ENCODE measurements at regions not wholly inside any gene's neighbourhood (a gene's known extent, or its start where the extent isn't known, plus 50 kb on each side); places are given as distances from the start of the nearest gene placed in this dataset.

DNA sequence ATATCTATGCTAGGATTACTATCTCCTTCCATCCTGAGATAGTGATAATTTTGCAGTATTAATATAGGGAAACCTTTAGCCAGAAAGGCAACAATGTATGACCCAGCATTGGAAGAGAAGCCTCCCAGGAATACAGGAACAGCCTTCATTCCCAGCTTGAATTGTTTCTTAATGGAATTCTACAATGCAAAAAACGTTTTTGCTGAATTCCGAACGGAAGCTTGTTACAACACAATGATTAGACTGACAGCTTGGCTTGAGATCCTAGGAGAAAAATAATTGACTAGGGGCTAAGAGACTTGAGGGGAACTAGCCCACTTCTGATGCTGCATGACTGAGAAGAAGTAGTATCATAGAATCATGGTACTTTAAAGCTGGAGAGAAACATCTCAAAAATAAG, 140.2 kb downstream of the RSL24D1 start:
- ATAC-seq, result no peak
- H3K36me3 ChIP-seq (ENCODE audit: control insufficient read depth in 1 of 2, insufficient read depth in 2 of 2, low read length in 2 of 2), result no peaks in the 10 kb centered on the region
- CTCF ChIA-PET, result no interaction called here
- no peak overlapping the region for H3K27ac ChIP-seq (ENCODE audit: low read depth, low read length)
- H3K4me2 ChIP-seq (ENCODE audit: low read length), result no peak overlapping the region
- BruUV-seq (replicated peaks), result no TSS peak
- TF ChIP-seq, protein P1, sequence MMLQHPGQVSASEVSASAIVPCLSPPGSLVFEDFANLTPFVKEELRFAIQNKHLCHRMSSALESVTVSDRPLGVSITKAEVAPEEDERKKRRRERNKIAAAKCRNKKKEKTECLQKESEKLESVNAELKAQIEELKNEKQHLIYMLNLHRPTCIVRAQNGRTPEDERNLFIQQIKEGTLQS (IDR thresholded peaks at IDR 0.05), result no peak
- TF ChIP-seq POLR2AphosphoS5 (IDR thresholded peaks at IDR 0.05; ENCODE audit: low read depth, low read length), result no peak
- no peak for TF ChIP-seq ZFX (IDR thresholded peaks at IDR 0.05)
- no peak for TF ChIP-seq POLR2A (IDR thresholded peaks at IDR 0.05; ENCODE audit: borderline replicate concordance, extremely low read depth, insufficient read depth, insufficient read length)
- no peak for TF ChIP-seq ELF1 (IDR thresholded peaks at IDR 0.05; ENCODE audit: borderline replicate concordance, low read depth)
- no peak for TF ChIP-seq EZH2phosphoT487 (IDR thresholded peaks at IDR 0.05; ENCODE audit: borderline replicate concordance)
- H3K4me3 ChIP-seq (replicated peaks in 1 of 2; ENCODE audit: low read depth in 1 of 2, low read length in 2 of 2), result no peak overlapping the region
- intact Hi-C loops (cut with micrococcal nuclease), result no loop called here
- H2AFZ ChIP-seq (ENCODE audit: low read depth, low read length, poor library complexity, severe bottlenecking), result no peak overlapping the region
- no peaks in the 10 kb centered on the region for H3K9me3 ChIP-seq (ENCODE audit: control insufficient read depth in 1 of 2, insufficient read depth in 1 of 2, low read depth in 1 of 2, low read length in 2 of 2)
- H3K4me1 ChIP-seq (ENCODE audit: control insufficient read depth in 1 of 2, insufficient read depth in 2 of 2, low read length in 2 of 2), result no peaks in the 10 kb centered on the region
- POLR2A ChIA-PET, result no interaction called here
- no peaks in the 10 kb centered on the region for H3K9me2 ChIP-seq (ENCODE audit: insufficient read depth)
- H4K20me1 ChIP-seq (ENCODE audit: insufficient read depth), result no peaks in the 10 kb centered on the region
- RAD21 ChIA-PET (ENCODE audit: low non-redundant PET in 1 of 2, low total read pairs in 2 of 2, uncharacterized antibody in 2 of 2, unreplicated experiment in 2 of 2), result no interaction called here
- no peak for DNase-seq (ENCODE audit: low read depth, low spot score)
- H3K27me3 ChIP-seq (ENCODE audit: insufficient read depth, low read length), result no peaks in the 10 kb centered on the region; the same call in 1 of the 2 replicates
- no peak overlapping the region for H3K9ac ChIP-seq (ENCODE audit: low read length)
- no peaks in the 10 kb centered on the region for H3K79me2 ChIP-seq (ENCODE audit: insufficient read depth, low read length)

DNA sequence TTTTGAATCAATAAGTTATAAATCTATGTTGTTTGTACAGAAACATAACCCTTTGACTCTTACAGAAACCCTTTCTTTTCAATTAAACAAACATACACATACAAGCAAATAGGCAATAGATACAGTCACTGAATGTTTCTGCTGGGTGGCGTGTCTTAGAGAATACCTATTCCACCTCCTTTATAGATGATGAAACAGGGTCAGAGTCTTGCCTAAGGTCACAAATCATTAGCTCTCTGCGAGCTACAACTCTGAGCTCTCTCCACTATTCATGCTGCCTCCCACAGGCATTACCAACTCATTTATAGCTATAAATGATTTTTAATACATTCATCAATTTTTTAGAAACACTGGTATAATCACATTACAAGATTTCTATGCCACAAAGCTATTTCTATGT, 152.6 kb downstream of the RSL24D1 start:
- RAD21 ChIA-PET (ENCODE audit: low non-redundant PET in 1 of 2, low total read pairs in 2 of 2, uncharacterized antibody in 2 of 2, unreplicated experiment in 2 of 2), result no interaction called here
- H3K9me2 ChIP-seq (ENCODE audit: insufficient read depth), result no peaks in the 10 kb centered on the region
- no peak overlapping the region for H2AFZ ChIP-seq (ENCODE audit: low read depth, low read length, poor library complexity, severe bottlenecking)
- DNase-seq (ENCODE audit: low read depth, low spot score) (no peak), ATAC-seq (no peak)
- H4K20me1 ChIP-seq (ENCODE audit: insufficient read depth), result no peaks in the 10 kb centered on the region
- TF ChIP-seq EZH2phosphoT487 (IDR thresholded peaks at IDR 0.05; ENCODE audit: borderline replicate concordance) (no peak), POLR2AphosphoS5 (IDR thresholded peaks at IDR 0.05; ENCODE audit: low read depth, low read length) (no peak), JUND (IDR thresholded peaks at IDR 0.05) (no peak), RAD21 (IDR thresholded peaks at IDR 0.05; ENCODE audit: low read depth) (no peak)
- no peaks in the 10 kb centered on the region for H3K4me1 ChIP-seq (ENCODE audit: control insufficient read depth in 1 of 2, insufficient read depth in 2 of 2, low read length in 2 of 2)
- BruUV-seq (replicated peaks), result no TSS peak
- H3K27me3 ChIP-seq (ENCODE audit: insufficient read depth, low read length), result no peaks in the 10 kb centered on the region
- no peaks in the 10 kb centered on the region for H3K9me3 ChIP-seq (ENCODE audit: control insufficient read depth in 1 of 2, insufficient read depth in 1 of 2, low read depth in 1 of 2, low read length in 2 of 2)
- no peaks in the 10 kb centered on the region for H3K79me2 ChIP-seq (ENCODE audit: insufficient read depth, low read length)
- H3K9ac ChIP-seq (ENCODE audit: low read length), result no peak overlapping the region
- intact Hi-C loops (cut with micrococcal nuclease), result no loop called here
- no peak overlapping the region for H3K27ac ChIP-seq (ENCODE audit: low read depth, low read length)
- no peaks in the 10 kb centered on the region for H3K36me3 ChIP-seq (ENCODE audit: control insufficient read depth in 1 of 2, insufficient read depth in 2 of 2, low read length in 2 of 2)
- CTCF ChIA-PET, result no interaction called here
- POLR2A ChIA-PET, result no interaction called here
- no peak overlapping the region for H3K4me3 ChIP-seq (replicated peaks in 1 of 2; ENCODE audit: low read depth in 1 of 2, low read length in 2 of 2)
- H3K4me2 ChIP-seq (ENCODE audit: low read length), result no peak overlapping the region

Measured in HCT116 (cell line).